IPS-18a (cell line): ENCODE measurements at regions not wholly inside any gene's neighbourhood (a gene's known extent, or its start where the extent isn't known, plus 50 kb on each side); places are given as distances from the start of the nearest gene placed in this dataset.

Experiments used
- H3K27ac ChIP-seq: one replicate; pipeline ENCODE4 v1.5.1; 2013; ENCODE audit warnings: low read length
- H3K27me3 ChIP-seq: one replicate; pipeline ENCODE4 v1.6.1; 2013; ENCODE audit warnings: mild to moderate bottlenecking, low read length; ENCODE audit not compliant: control insufficient read depth, insufficient read depth
- H3K36me3 ChIP-seq: one replicate; pipeline ENCODE4 v1.6.1; 2013; ENCODE audit warnings: low read depth, low read length; ENCODE audit not compliant: control insufficient read depth
- H3K4me1 ChIP-seq: one replicate; pipeline ENCODE4 v1.6.1; 2013; ENCODE audit warnings: low read depth, low read length; ENCODE audit not compliant: control insufficient read depth
- H3K4me3 ChIP-seq: one replicate; pipeline ENCODE4 v1.5.1; 2013; ENCODE audit warnings: low read length
- H3K9ac ChIP-seq: one replicate; pipeline ENCODE4 v1.6.1; 2013; ENCODE audit warnings: mild to moderate bottlenecking, low read length, moderate library complexity
- H3K9me3 ChIP-seq: one replicate; pipeline ENCODE4 v1.6.1; 2013; ENCODE audit warnings: low read depth, low read length; ENCODE audit not compliant: control insufficient read depth

DNA sequence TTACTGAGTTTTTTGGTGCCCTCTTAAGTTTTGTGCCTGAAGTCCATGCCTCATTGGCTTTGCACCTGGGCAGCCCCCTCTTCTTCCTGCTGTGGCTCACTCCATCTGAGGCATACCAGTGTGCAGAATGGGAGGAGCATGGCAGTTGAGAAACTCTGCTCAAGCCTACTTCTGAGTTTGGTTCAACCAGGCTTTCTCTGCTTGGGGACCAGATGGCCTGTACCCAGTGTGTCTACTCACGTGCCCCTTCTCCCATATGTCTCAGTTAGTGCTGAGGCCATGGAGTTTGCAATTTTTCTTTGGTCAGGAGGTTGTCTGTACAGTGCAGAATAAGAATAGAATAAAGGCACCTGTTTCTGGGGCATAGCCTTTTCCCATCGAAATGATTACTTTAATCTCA, 383.3 kb upstream of the DDHD1 start:
- Histone ChIP-seq H3K9ac (no peak overlapping the region), H3K36me3 (no peaks in the 10 kb centered on the region), H3K9me3 (no peaks in the 10 kb centered on the region), H3K4me1 (peaks cover 5% of the 10 kb centered on the region), H3K4me3 (no peak overlapping the region), H3K27ac (no peak overlapping the region), H3K27me3 (no peaks in the 10 kb centered on the region)

DNA sequence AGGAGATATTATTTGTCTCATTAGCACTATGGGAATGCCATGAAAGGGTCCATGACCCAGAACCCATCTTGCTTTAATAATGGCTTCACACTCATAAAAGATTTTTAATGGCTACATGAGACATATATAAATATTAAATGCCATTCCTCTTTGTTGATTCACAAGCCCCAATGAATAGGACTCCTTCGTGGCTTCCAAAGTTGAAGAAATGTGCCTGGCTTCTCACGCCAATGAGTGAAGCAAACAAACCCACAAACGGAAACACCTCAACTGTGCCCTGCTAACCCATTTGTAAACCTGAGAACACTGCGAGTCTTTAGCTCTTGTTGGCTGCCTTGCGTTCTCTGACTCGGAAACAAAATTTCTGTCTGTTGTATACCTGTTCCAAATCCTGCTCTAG, 381.7 kb upstream of the DDHD1 start:
- H3K4me1 ChIP-seq = peaks cover 3% of the 10 kb centered on the region
- H3K36me3 ChIP-seq = no peaks in the 10 kb centered on the region
- no peaks in the 10 kb centered on the region for H3K9me3 ChIP-seq
- H3K4me3 ChIP-seq = no peak overlapping the region
- H3K27ac ChIP-seq = no peak overlapping the region
- H3K27me3 ChIP-seq = no peaks in the 10 kb centered on the region
- H3K9ac ChIP-seq = no peak overlapping the region

DNA sequence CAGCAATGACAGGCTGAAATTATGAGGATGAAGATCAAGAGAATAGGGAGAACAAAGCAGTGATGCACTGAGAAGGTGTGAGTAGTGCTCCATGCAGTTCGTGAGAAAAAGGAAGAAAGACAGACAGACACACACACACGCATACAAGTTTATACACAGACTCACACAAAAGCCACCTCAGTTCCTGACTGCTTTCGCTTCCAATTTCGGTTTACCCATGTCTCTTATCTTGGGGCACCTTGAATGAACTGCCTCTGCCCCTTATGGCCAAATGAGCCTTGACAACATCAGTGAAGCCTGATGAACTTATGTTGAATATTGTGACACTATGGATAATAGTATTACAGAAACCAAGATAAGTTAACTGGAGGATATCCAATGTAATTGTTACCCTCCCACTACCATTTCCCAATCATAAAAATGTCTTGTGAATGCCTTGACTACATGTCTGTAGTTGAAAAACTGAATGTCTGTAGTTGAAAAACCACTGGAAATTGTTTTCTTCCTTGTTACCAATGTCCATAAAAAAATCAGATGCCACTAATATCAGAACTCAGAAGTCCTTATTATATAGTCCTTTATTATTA, 380.4 kb upstream of the DDHD1 start:
- Histone ChIP-seq H3K9me3 (no peaks in the 10 kb centered on the region), H3K9ac (no peak overlapping the region), H3K36me3 (no peaks in the 10 kb centered on the region), H3K4me1 (no peaks in the 10 kb centered on the region), H3K27me3 (no peaks in the 10 kb centered on the region), H3K27ac (no peak overlapping the region), H3K4me3 (no peak overlapping the region)

DNA sequence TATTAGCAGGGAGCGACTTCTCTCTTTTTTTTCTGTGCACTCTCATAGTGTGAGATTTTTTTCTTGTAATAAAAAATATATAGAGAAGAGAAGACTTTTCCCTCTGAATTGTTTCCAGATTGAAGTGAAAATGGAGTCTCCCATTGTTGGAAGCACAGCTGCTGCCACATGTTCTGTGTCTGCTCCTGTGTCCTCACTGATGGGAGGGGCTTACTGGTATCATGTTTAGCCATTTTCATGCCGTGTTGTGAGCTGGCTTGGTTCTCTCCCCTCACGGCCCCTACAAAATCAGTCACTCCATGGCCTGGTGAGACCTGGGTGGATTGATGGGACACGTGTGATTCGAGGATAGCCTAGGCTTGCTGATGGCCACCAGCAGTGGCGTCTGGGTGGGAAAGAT, 379.7 kb upstream of the DDHD1 start:
- Histone ChIP-seq H3K27me3 (no peaks in the 10 kb centered on the region), H3K27ac (no peak overlapping the region), H3K36me3 (no peaks in the 10 kb centered on the region), H3K9ac (no peak overlapping the region), H3K9me3 (no peaks in the 10 kb centered on the region), H3K4me1 (no peaks in the 10 kb centered on the region), H3K4me3 (no peak overlapping the region)

DNA sequence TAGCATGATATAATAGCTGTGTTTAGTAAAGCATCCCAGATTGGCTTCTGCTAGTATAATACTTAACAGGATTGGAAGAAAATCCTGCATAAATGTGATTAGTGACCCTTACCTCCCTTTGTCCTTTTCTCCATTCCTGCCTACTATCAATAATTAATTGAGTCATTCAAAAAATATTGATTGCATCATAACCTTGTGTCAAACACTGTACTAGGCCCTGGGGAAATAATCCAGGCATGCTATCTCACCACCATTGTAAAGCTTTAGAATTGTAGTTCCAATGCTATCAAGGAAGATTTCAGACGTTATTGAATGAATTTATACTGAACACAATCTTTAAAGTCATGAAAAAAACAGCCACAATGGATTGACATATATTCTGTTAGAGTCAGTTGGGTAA, 378.6 kb upstream of the DDHD1 start:
- H3K4me3 ChIP-seq = no peak overlapping the region
- H3K4me1 ChIP-seq = no peaks in the 10 kb centered on the region
- H3K27me3 ChIP-seq = no peaks in the 10 kb centered on the region
- no peaks in the 10 kb centered on the region for H3K36me3 ChIP-seq
- no peak overlapping the region for H3K27ac ChIP-seq
- no peaks in the 10 kb centered on the region for H3K9me3 ChIP-seq
- no peak overlapping the region for H3K9ac ChIP-seq

DNA sequence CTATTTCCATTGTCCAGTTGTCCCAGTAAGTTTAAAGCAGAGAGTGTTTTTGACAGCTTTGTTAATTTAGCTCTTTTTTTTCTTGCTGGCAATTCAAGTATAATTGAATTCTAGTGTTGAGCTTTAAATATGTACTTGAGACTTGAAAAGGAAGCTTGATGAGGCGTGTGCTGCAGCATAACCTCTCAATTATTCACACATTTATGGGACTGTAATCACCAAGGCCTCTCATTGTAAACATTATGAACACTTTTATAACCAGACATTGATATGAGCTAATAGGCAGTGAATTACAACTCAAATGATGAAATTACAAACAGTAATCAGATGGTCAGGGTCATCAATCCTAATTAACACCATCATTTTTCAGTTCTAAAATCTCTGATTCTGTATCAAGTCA, 378.0 kb upstream of the DDHD1 start:
- Histone ChIP-seq H3K9me3 (no peaks in the 10 kb centered on the region), H3K4me3 (no peak overlapping the region), H3K9ac (no peak overlapping the region), H3K27me3 (no peaks in the 10 kb centered on the region), H3K27ac (no peak overlapping the region), H3K36me3 (no peaks in the 10 kb centered on the region), H3K4me1 (no peaks in the 10 kb centered on the region)

DNA sequence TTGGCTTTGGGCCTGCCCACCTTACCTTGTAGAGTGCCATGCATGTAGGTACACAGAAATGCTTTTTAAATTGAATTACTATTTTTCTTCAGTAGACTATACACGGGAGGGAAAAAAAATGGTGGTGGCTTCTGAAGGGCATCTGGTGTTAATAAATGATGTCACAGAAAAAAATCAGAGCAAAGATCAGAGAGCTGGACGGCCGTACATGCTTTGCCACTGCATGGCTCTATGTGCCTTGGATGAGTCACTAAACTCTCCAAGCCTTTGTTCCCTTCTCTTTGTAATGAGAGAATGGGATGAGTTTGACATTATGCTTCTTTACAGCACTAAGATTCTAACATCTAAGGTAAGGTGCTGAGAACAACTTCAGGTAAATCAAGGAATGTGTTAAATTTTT, 376.4 kb upstream of the DDHD1 start:
- H3K4me1 ChIP-seq = no peaks in the 10 kb centered on the region
- H3K4me3 ChIP-seq = no peak overlapping the region
- H3K9ac ChIP-seq = no peak overlapping the region
- H3K36me3 ChIP-seq = no peaks in the 10 kb centered on the region
- no peaks in the 10 kb centered on the region for H3K9me3 ChIP-seq
- no peaks in the 10 kb centered on the region for H3K27me3 ChIP-seq
- H3K27ac ChIP-seq = no peak overlapping the region

DNA sequence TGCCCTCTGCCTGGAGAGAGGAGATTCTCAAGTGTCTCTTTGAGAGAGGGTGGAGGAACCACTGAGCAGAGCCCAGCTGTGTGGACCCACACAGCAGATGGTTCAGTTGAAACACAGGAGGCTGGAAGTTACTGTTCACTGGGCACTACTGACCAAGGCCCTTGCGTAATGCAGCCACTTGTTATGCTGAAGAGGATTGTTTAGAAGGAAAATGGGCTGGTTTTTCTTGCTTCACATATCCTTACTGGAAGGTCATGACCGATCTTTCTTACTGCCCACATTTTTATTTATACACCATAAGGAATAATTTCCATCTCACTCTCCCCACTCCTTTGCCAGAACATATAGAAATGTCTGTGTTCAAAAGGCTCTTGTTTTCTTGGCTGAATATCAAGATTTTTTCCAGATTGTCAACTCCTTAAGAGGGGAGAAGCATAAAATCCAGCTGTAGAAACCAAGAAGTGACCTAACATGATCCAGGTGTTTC, 375.1 kb upstream of the DDHD1 start:
- no peaks in the 10 kb centered on the region for H3K36me3 ChIP-seq
- H3K9ac ChIP-seq = no peak overlapping the region
- H3K4me3 ChIP-seq = no peak overlapping the region
- H3K27me3 ChIP-seq = no peaks in the 10 kb centered on the region
- H3K4me1 ChIP-seq = no peaks in the 10 kb centered on the region
- no peaks in the 10 kb centered on the region for H3K9me3 ChIP-seq
- no peak overlapping the region for H3K27ac ChIP-seq

DNA sequence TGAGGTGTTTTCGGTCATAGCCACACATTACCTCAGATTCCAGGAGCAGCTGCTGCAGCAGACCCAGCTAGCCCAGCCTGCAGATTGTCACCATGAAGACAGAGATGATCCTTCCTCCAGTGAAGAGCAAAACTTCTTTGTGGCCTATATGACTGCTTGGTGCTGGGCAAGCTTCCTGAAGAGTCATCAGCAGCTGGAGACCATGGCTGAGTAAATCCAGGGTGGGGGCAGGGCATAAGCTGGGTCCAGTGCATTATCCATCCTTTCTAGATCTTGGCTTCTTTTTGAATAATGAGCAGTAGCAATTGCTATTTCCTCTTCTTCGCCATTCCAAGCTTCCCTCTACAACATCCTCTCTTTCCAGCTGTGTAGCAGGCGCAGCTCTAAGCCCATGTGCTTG, 373.1 kb upstream of the DDHD1 start:
- H3K9me3 ChIP-seq = no peaks in the 10 kb centered on the region
- H3K4me3 ChIP-seq = no peak overlapping the region
- H3K9ac ChIP-seq = no peak overlapping the region
- H3K27me3 ChIP-seq = no peaks in the 10 kb centered on the region
- H3K4me1 ChIP-seq = no peaks in the 10 kb centered on the region
- H3K27ac ChIP-seq = no peak overlapping the region
- no peaks in the 10 kb centered on the region for H3K36me3 ChIP-seq

DNA sequence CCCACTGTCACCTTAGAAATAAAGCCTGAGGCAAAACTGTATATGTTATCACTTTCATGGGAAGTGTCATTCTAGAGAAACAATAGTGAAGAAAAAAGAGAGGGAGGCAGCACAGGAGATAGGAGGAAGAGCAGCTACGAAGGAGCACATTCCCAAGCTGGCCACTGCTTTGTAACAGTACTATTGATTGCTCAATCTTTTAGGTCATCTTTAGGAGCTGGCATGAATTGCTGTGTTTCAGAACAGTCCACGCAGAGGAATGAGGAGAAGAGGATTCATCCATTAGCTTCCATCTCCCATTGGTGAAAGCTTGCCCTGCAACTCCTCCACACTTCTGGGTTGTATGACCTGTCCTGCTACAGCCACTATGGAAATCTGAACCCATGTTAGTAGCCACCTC, 372.5 kb upstream of the DDHD1 start:
- Histone ChIP-seq H3K4me3 (no peak overlapping the region), H3K27me3 (no peaks in the 10 kb centered on the region), H3K36me3 (no peaks in the 10 kb centered on the region), H3K9me3 (no peaks in the 10 kb centered on the region), H3K9ac (no peak overlapping the region), H3K27ac (no peak overlapping the region), H3K4me1 (no peaks in the 10 kb centered on the region)

DNA sequence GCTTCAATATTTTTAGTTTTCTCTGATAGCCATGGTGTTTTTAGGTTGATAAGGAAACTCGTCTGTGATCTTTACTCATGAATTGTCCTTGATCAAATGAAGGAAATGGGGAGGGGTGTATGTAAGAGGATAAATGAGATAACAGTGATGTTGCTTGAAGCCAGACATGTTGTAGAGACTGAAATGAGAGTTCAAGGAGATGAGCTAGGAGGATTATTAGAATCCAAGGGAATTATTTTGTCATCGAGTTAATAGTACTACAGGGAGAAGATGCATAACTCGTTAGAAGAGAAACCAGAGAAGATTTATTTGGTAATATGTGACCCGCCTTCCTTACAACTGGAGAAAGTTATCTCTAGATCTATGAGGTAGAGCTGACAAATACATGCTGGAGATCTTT, 371.3 kb upstream of the DDHD1 start:
- H3K27ac ChIP-seq = no peak overlapping the region
- no peaks in the 10 kb centered on the region for H3K9me3 ChIP-seq
- no peaks in the 10 kb centered on the region for H3K27me3 ChIP-seq
- no peaks in the 10 kb centered on the region for H3K36me3 ChIP-seq
- H3K4me1 ChIP-seq = no peaks in the 10 kb centered on the region
- no peak overlapping the region for H3K4me3 ChIP-seq
- no peak overlapping the region for H3K9ac ChIP-seq

DNA sequence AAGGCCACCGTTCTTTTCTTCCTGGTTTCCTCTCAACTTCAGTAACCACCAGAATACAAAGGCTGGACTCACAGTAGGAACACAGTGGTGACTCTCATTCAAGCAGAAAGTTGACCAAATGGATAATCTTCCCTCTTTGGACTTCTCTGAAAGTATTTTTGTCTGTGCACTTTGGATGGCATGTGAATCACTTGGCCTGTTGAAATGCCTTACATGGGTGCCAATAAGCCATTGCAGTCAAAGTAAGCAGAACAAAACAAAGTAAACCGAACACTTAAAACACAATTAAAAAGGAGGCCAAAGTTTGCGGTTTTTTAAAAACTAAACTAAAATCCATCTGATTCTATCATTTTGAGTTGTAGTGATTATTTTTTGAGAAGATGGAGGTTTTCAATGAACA, 370.1 kb upstream of the DDHD1 start:
- Histone ChIP-seq H3K27ac (no peak overlapping the region), H3K4me1 (no peaks in the 10 kb centered on the region), H3K27me3 (no peaks in the 10 kb centered on the region), H3K9me3 (no peaks in the 10 kb centered on the region), H3K9ac (no peak overlapping the region), H3K36me3 (no peaks in the 10 kb centered on the region), H3K4me3 (no peak overlapping the region)
